ENCODE measurements at regions not wholly inside any gene's neighbourhood (a gene's known extent, or its start where the extent isn't known, plus 50 kb on each side); places are given as distances from the start of the nearest gene placed in this dataset.

DNA sequence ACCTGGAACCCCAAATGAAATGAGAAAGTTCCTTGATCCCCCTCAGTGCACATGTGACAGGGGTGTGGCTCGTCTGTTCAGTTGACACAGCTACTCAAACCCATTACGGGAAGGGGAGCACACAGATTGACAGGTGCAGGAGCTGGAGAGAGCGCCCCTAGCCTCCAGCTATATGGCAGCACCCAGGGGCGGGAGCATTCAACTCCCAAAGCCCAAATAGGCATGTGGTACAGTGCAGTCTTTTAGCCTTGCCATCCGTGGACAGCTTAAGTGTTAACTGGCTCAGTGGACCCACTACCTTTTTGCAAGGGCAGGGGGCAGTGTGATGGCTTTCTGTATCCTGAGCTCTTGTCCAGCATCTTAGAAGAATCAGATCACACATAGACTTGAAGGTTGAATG is 1374.2 kb upstream of the ALCAM start:
- Histone ChIP-seq H3K9ac (ENCODE audit: low read length) (no peak overlapping the region), H3K27me3 (replicated peaks; ENCODE audit: insufficient read depth, low read length) (no peaks in the 10 kb centered on the region), H3K27ac (ENCODE audit: low read length) (no peak overlapping the region), H3F3A (ENCODE audit: insufficient read depth, low read length) (no peaks in the 10 kb centered on the region), H3K36me3 (replicated peaks; ENCODE audit: insufficient read depth, low read length) (no peaks in the 10 kb centered on the region), H3K9me2 (replicated peaks; ENCODE audit: insufficient read depth, low read length) (no peaks in the 10 kb centered on the region), H3K4me3 (ENCODE audit: low read length) (no peak overlapping the region), H3K9me3 (replicated peaks; ENCODE audit: insufficient read depth, low read length) (no peaks in the 10 kb centered on the region), H3K4me2 (ENCODE audit: low read depth, low read length) (no peak overlapping the region), H3K79me2 (ENCODE audit: low read length) (no peaks in the 10 kb centered on the region), H3K4me1 (ENCODE audit: low read length) (no peaks in the 10 kb centered on the region), H2AFZ (ENCODE audit: low read length) (no peak overlapping the region), H4K20me1 (ENCODE audit: insufficient read depth, low read length) (no peaks in the 10 kb centered on the region)
- TF ChIP-seq, protein P1, sequence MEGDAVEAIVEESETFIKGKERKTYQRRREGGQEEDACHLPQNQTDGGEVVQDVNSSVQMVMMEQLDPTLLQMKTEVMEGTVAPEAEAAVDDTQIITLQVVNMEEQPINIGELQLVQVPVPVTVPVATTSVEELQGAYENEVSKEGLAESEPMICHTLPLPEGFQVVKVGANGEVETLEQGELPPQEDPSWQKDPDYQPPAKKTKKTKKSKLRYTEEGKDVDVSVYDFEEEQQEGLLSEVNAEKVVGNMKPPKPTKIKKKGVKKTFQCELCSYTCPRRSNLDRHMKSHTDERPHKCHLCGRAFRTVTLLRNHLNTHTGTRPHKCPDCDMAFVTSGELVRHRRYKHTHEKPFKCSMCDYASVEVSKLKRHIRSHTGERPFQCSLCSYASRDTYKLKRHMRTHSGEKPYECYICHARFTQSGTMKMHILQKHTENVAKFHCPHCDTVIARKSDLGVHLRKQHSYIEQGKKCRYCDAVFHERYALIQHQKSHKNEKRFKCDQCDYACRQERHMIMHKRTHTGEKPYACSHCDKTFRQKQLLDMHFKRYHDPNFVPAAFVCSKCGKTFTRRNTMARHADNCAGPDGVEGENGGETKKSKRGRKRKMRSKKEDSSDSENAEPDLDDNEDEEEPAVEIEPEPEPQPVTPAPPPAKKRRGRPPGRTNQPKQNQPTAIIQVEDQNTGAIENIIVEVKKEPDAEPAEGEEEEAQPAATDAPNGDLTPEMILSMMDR (IDR thresholded peaks at IDR 0.05; ENCODE audit: low read length): no peak
- no peak for TF ChIP-seq EZH2phosphoT487 (IDR thresholded peaks at IDR 0.05; ENCODE audit: low read length)
- no peak for TF ChIP-seq EZH2 (optimal IDR thresholded peaks at IDR 0.05; ENCODE audit: low read depth, low read length)
- DNase-seq: no peak

DNA sequence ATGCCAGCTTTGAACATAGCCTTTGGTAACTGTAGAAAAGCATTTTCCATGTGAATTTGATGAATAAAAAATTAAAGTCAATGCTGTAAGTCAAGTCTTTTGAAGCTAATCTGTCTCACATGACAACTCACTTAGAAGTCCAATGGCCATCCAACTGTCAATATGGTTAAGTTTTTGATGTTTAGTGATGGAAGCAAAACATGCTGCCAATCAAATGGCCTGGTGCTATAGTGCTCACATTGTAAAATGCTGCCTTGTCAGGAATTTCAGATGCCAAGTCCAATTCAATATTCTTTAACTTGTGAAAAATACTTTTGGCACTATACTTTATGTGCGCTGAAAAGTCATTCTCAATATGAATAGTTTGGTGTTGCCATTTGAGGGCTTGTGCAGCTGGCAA is 1361.8 kb upstream of the ALCAM start:
- Histone ChIP-seq H3K9me3 (replicated peaks; ENCODE audit: insufficient read depth, low read length) (no peaks in the 10 kb centered on the region), H3K36me3 (replicated peaks; ENCODE audit: insufficient read depth, low read length) (no peaks in the 10 kb centered on the region), H3K79me2 (ENCODE audit: low read length) (no peaks in the 10 kb centered on the region), H3K9me2 (replicated peaks; ENCODE audit: insufficient read depth, low read length) (no peaks in the 10 kb centered on the region), H3K9ac (ENCODE audit: low read length) (no peak overlapping the region), H4K20me1 (ENCODE audit: insufficient read depth, low read length) (no peaks in the 10 kb centered on the region), H3K27me3 (replicated peaks; ENCODE audit: insufficient read depth, low read length) (no peaks in the 10 kb centered on the region), H2AFZ (ENCODE audit: low read length) (no peak overlapping the region), H3K27ac (ENCODE audit: low read length) (no peak overlapping the region), H3K4me3 (ENCODE audit: low read length) (no peak overlapping the region), H3K4me2 (ENCODE audit: low read depth, low read length) (no peak overlapping the region), H3F3A (ENCODE audit: insufficient read depth, low read length) (no peaks in the 10 kb centered on the region), H3K4me1 (ENCODE audit: low read length) (no peaks in the 10 kb centered on the region)
- TF ChIP-seq, protein P1 (IDR thresholded peaks at IDR 0.05; ENCODE audit: low read length): no peak
- TF ChIP-seq EZH2 (optimal IDR thresholded peaks at IDR 0.05; ENCODE audit: low read depth, low read length) (no peak), EZH2phosphoT487 (IDR thresholded peaks at IDR 0.05; ENCODE audit: low read length) (no peak)
- DNase-seq: no peak

DNA sequence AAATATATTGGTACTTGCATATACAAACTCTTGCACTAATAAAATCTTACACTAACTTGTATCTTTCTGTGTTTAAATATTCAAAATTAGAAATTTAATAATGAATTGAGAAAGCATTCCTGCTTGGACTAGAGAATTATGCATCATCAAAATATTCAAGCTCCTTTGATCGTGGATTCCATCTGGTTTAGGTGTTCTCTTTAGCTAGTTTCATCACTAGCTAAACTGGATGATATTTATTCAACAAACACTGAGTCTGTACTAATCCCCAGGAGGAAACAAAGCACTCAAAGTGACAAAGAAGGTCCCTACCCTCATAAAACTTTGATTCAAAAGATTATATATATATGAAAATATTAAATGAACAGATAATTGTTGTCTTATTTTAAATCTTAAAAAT is 1360.9 kb upstream of the ALCAM start:
- no peaks in the 10 kb centered on the region for H3K4me1 ChIP-seq (ENCODE audit: low read length)
- no peak overlapping the region for H3K27ac ChIP-seq (ENCODE audit: low read length)
- no peaks in the 10 kb centered on the region for H3F3A ChIP-seq (ENCODE audit: insufficient read depth, low read length)
- H3K36me3 ChIP-seq (replicated peaks; ENCODE audit: insufficient read depth, low read length): no peaks in the 10 kb centered on the region
- no peak overlapping the region for H3K9ac ChIP-seq (ENCODE audit: low read length)
- no peaks in the 10 kb centered on the region for H3K9me2 ChIP-seq (replicated peaks; ENCODE audit: insufficient read depth, low read length)
- no peak overlapping the region for H3K4me3 ChIP-seq (ENCODE audit: low read length)
- H4K20me1 ChIP-seq (ENCODE audit: insufficient read depth, low read length): no peaks in the 10 kb centered on the region
- no peak overlapping the region for H2AFZ ChIP-seq (ENCODE audit: low read length)
- no peak overlapping the region for H3K4me2 ChIP-seq (ENCODE audit: low read depth, low read length)
- DNase-seq: no peak
- TF ChIP-seq EZH2phosphoT487 (IDR thresholded peaks at IDR 0.05; ENCODE audit: low read length): no peak
- no peak for TF ChIP-seq EZH2 (optimal IDR thresholded peaks at IDR 0.05; ENCODE audit: low read depth, low read length)
- TF ChIP-seq, protein P1 (IDR thresholded peaks at IDR 0.05; ENCODE audit: low read length): no peak
- no peaks in the 10 kb centered on the region for H3K9me3 ChIP-seq (replicated peaks; ENCODE audit: insufficient read depth, low read length)
- no peaks in the 10 kb centered on the region for H3K79me2 ChIP-seq (ENCODE audit: low read length)
- H3K27me3 ChIP-seq (replicated peaks; ENCODE audit: insufficient read depth, low read length): no peaks in the 10 kb centered on the region

All from MM.1S (cell line).